ENCODE measurements at regions not wholly inside any gene's neighbourhood (a gene's known extent, or its start where the extent isn't known, plus 50 kb on each side); places are given as distances from the start of the nearest gene placed in this dataset.

- no peak for TF ChIP-seq CTCF (IDR thresholded peaks at IDR 0.05)
- TF ChIP-seq POLR2A (IDR thresholded peaks at IDR 0.05) = no peak
Observed at GRCh38 chr9:93892748-93893147, 62.4 kb downstream of the BARX1 start.

All from breast epithelium (tissue), 3 donors.